DMS153 treated with DMSO at 0.1 percent for 48 hours (cell line): ENCODE measurements at regions not wholly inside any gene's neighbourhood (a gene's known extent, or its start where the extent isn't known, plus 50 kb on each side); places are given as distances from the start of the nearest gene placed in this dataset.

Experiments used
- DNase-seq: peaks from one replicate; lab custom pipeline; 2025; ENCODE audit not compliant: unreplicated experiment; lab: John Stamatoyannopoulos, UW

- no peak for DNase-seq
Observed at GRCh38 chr3:39744746-39745145, 64.7 kb upstream of the MYRIP start.

- DNase-seq: no peak
Observed at GRCh38 chr3:39748002-39748401, 61.4 kb upstream of the MYRIP start.

GRCh38 chr3:39748763-39749162 lies 60.6 kb upstream of the MYRIP start:
- DNase-seq: no peak

GRCh38 chr3:39750712-39751111 lies 58.7 kb upstream of the MYRIP start:
- no peak for DNase-seq

- DNase-seq: no peak
Observed at GRCh38 chr3:39751286-39751685, 58.1 kb upstream of the MYRIP start.

- no peak for DNase-seq
Observed at GRCh38 chr3:39752019-39752637, 57.3 kb upstream of the MYRIP start.

GRCh38 chr3:39752751-39753150 lies 56.7 kb upstream of the MYRIP start:
- DNase-seq: no peak

GRCh38 chr3:39753391-39753790 lies 56.0 kb upstream of the MYRIP start:
- DNase-seq: no peak

GRCh38 chr3:39754549-39754948 lies 54.9 kb upstream of the MYRIP start:
- no peak for DNase-seq

GRCh38 chr3:39755100-39755499 lies 54.3 kb upstream of the MYRIP start:
- DNase-seq: no peak

GRCh38 chr3:39757307-39757706 lies 52.1 kb upstream of the MYRIP start:
- DNase-seq: no peak
